Heart left ventricle (tissue), 16 donors: ENCODE measurements at regions not wholly inside any gene's neighbourhood (a gene's known extent, or its start where the extent isn't known, plus 50 kb on each side); places are given as distances from the start of the nearest gene placed in this dataset.

Experiments used
- ATAC-seq, 4 donors: fragments of 200-7000 bp; cut with Tn5 transposase; one replicate each; pipeline ENCODE4 v1.9.1; 2020 to 2022; ENCODE audit warnings: moderate library complexity in 4 of 4, mild to moderate bottlenecking in 3 of 4, moderate number of reproducible peaks in 1 of 4
- DNase-seq, 5 donors: peaks; one replicate each; pipeline ENCODE4 v3.0.0-alpha.2; 2020
- H3K27ac ChIP-seq, 12 donors: fragments of 200-600 bp; sonication (generic) in 4 of 12; one replicate each; pipeline versions ENCODE4 v1.5.0 to v1.8.0; 2016 to 2022; ENCODE audit warnings: mild to moderate bottlenecking in 2 of 12
- H3K27me3 ChIP-seq, 9 donors: fragments of 200-600 bp; sonication (generic) in 2 of 9; one replicate each; pipeline versions ENCODE4 v1.5.1 to v1.8.0; 2016 to 2022; ENCODE audit warnings: mild to moderate bottlenecking in 3 of 9
- H3K36me3 ChIP-seq, 9 donors: fragments of 200-600 bp; sonication (generic) in 2 of 9; one replicate each; pipeline versions ENCODE4 v1.5.0 to v1.8.0; 2018 to 2022; ENCODE audit warnings: mild to moderate bottlenecking in 2 of 9
- H3K4me1 ChIP-seq, 12 donors: fragments of 200-600 bp; sonication (generic) in 4 of 12; one replicate each; pipeline versions ENCODE4 v1.5.0 to v1.8.0; 2016 to 2022; ENCODE audit warnings: mild to moderate bottlenecking in 3 of 12
- H3K4me3 ChIP-seq, 12 donors: fragments of 200-600 bp; sonication (generic) in 4 of 12; one replicate each; pipeline versions ENCODE4 v1.5.0 to v1.8.0; 2017 to 2022; ENCODE audit warnings: mild to moderate bottlenecking in 9 of 12, moderate library complexity in 4 of 12
- H3K9me3 ChIP-seq, 12 donors: fragments of 200-600 bp; sonication (generic) in 4 of 12; one replicate each; pipeline versions ENCODE4 v1.5.0 to v1.8.0; 2016 to 2022; ENCODE audit warnings: mild to moderate bottlenecking in 1 of 12
- POLR2A ChIP-seq, 2 donors: fragments of 450-650 bp; IDR thresholded peaks; one replicate each; pipeline ENCODE4 v1.6.1; 2017; ENCODE audit warnings: antibody characterized with exemption in 2 of 2, mild to moderate bottlenecking in 2 of 2, moderate library complexity in 2 of 2
- WGBS, 4 donors: extraction: QIAGEN DNeasy Blood & Tissue Kit in 2 of 4; methylation state at CpG; one replicate each; pipeline versions ENCODE4 v1.1.5 to v1.1.7; 2013 to 2018; 5-methylcytosine and 5-hydroxymethylcytosine counted together
- intact Hi-C, 10 donors: fragments of 100-400 bp; cut with DNase I; formaldehyde crosslinking; loops; one replicate each; pipeline versions ENCODE4 v1.11.1 to v1.14.2; 2022
- TF ChIP-seq, protein P1 (sequence below), 12 donors: fragments of 200-600 bp; sonication (generic) in 4 of 12; IDR thresholded peaks; one replicate each; pipeline versions ENCODE4 v1.5.0 to v1.8.0; 2018 to 2022; ENCODE audit warnings: antibody characterized with exemption in 12 of 12, mild to moderate bottlenecking in 5 of 12
- donor health status: ischemic (EF 13 %, LVEDD 7.1; RV severe dilation, severe dysfunction).
- donor health status: healthy with polysubstance abuse.
- donor health status: DM: no; HTN: yes; CAD: no.
- donor health status: DM: no; HTN: no; CAD: no.
- donor health status: ischemic (EF 25% LVEDD 6.9; RV normal size, moderate dysfunction).
- donor health status: ischemic (EF 25% LVEDD 5.7; RV mildly dilated, moderate dysfunction).
- donor health status: healthy.
- donor health status: DM: yes; HTN: yes; CAD: no.
- donor health status: ischemic (EF 35%, LVEDD 5.7; RV mildly dilated, moderate dysfunction).
- donor health status: nonischemic (EF 11% LVEDD 7.7; RV severe dilation, severe dysfunction).
- donor health status: DM: yes; HTN: yes; CAD: no.
- donor health status: PGD.
- donor health status: ischemic (EF 29% LVEDD 5.4; RV normal size, mild dysfunction).
- donor health status: nonischemic (EF 23%, LVEDD 6.1; RV moderate dilation, normal function).

DNA sequence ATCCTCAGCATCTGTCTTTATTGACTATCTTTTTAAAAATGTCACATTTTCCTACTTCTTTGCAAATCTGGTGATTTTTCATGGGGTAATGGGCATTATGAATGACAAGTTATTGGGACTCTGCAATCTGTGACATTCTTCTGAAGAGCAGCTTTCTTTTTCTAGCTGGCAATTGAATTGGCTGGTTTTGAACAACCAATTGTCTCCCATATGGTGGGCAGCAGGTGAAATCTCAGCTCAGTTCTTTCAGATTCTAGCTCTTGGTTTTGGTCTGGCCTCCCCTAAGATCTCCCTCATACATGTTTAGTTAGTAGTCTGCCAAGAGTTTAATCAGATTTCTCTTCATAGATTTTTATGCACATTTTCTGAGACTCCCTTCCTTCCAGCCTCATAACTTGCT, 107.9 kb upstream of the EPB41L3 start:
- no peaks in the 10 kb centered on the region for H3K4me1 ChIP-seq
- ATAC-seq (no peak), DNase-seq (no peak)
- no peaks in the 10 kb centered on the region for H3K9me3 ChIP-seq
- H3K27ac ChIP-seq = no peak overlapping the region
- no peak overlapping the region for H3K4me3 ChIP-seq
- H3K27me3 ChIP-seq = no peaks in the 10 kb centered on the region
- H3K36me3 ChIP-seq = no peaks in the 10 kb centered on the region
- no peak for TF ChIP-seq POLR2A (IDR thresholded peaks at IDR 0.05)
- TF ChIP-seq, protein P1, sequence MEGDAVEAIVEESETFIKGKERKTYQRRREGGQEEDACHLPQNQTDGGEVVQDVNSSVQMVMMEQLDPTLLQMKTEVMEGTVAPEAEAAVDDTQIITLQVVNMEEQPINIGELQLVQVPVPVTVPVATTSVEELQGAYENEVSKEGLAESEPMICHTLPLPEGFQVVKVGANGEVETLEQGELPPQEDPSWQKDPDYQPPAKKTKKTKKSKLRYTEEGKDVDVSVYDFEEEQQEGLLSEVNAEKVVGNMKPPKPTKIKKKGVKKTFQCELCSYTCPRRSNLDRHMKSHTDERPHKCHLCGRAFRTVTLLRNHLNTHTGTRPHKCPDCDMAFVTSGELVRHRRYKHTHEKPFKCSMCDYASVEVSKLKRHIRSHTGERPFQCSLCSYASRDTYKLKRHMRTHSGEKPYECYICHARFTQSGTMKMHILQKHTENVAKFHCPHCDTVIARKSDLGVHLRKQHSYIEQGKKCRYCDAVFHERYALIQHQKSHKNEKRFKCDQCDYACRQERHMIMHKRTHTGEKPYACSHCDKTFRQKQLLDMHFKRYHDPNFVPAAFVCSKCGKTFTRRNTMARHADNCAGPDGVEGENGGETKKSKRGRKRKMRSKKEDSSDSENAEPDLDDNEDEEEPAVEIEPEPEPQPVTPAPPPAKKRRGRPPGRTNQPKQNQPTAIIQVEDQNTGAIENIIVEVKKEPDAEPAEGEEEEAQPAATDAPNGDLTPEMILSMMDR (IDR thresholded peaks at IDR 0.05) = no peak
- intact Hi-C loops = no loop called here

DNA sequence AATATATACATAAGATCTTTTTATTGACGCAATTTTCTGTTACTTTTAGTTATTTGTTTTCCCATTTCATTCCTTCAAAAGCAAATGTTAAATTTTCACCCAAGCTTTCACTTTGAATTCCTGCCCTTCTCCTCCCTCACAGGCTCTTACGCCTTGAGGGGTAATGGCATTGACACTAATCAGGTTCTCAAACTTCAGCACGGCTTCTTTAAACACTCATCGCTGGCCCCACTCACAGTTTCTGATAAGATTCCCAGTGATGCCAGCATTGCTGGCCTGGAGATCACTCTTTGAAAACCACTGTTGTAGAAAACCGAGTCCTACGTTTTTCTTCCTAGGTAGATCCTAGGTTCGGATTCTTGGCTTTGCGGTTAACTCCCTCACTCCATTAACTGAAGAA, 105.6 kb upstream of the EPB41L3 start:
- no peak for TF ChIP-seq POLR2A (IDR thresholded peaks at IDR 0.05)
- TF ChIP-seq, protein P1 (IDR thresholded peaks at IDR 0.05) = no peak
- WGBS, 4 donors = 59 to 67% (median 65%) methylated on average over 8 of the region's 8 CpGs
- no peaks in the 10 kb centered on the region for H3K9me3 ChIP-seq
- intact Hi-C loops = no loop called here
- ATAC-seq (no peak), DNase-seq (no peak)
- no peaks in the 10 kb centered on the region for H3K4me1 ChIP-seq
- H3K27ac ChIP-seq = no peak overlapping the region
- H3K4me3 ChIP-seq = no peak overlapping the region
- peaks cover 0 to 7% (median 0%) of the 10 kb centered on the region in 9 donors for H3K27me3 ChIP-seq
- H3K36me3 ChIP-seq = no peaks in the 10 kb centered on the region

DNA sequence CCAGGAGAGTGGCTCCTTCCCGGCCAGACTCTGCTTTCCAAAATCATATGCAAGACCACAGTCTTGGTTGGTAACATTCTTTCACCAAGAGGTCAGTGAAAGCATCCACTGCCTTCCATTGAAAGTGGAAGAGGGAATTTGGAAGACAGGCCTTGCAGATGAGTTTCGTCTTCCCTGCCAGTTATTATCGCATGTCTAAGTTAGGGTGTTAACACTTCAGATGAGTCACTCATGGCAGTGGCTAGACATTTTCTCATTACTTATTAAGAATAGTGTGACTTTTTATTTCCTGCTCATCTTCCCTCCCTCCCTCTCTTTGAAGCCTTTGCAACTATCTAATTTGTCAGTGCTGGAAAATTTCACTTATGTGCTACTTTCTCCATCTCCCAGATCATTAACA, 102.9 kb upstream of the EPB41L3 start:
- no peak for TF ChIP-seq POLR2A (IDR thresholded peaks at IDR 0.05)
- TF ChIP-seq, protein P1 (IDR thresholded peaks at IDR 0.05) = no peak
- ATAC-seq (peak in 1 of 4 donors; percentile 46), DNase-seq (no peak)
- H3K4me1 ChIP-seq = no peaks in the 10 kb centered on the region
- intact Hi-C loops = no loop called here
- H3K4me3 ChIP-seq = no peak overlapping the region
- WGBS, 4 donors = 51 to 73% (median 60%) methylated on average over 3 of the region's 3 CpGs
- peaks cover 0 to 17% (median 0%) of the 10 kb centered on the region in 9 donors for H3K27me3 ChIP-seq
- no peak overlapping the region for H3K27ac ChIP-seq
- no peaks in the 10 kb centered on the region for H3K36me3 ChIP-seq
- no peaks in the 10 kb centered on the region for H3K9me3 ChIP-seq

DNA sequence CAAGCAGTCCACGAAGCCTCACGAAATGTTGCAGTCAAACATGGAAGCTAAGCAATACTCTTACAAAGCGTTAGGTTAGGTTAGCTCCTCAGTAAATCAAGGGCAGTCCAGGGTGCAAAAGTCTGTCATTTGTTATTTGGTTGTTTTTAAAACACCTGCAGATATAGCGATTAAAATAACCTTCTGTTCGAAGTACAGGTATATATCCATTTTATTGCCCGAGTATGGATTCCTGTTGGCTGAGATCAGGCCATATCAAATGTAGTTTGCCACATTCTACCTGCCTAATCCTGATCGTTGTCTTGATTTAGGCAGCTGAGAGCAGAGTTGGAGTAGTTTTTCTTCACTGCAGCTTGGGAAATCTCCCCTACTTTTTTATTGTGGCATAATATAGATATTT, 99.5 kb upstream of the EPB41L3 start:
- ATAC-seq (no peak), DNase-seq (no peak)
- H3K27me3 ChIP-seq = peaks cover 0 to 21% (median 0%) of the 10 kb centered on the region in 9 donors
- no peak for TF ChIP-seq POLR2A (IDR thresholded peaks at IDR 0.05)
- TF ChIP-seq, protein P1 (IDR thresholded peaks at IDR 0.05) = no peak
- H3K4me1 ChIP-seq = no peaks in the 10 kb centered on the region
- H3K36me3 ChIP-seq = no peaks in the 10 kb centered on the region
- no peak overlapping the region for H3K27ac ChIP-seq
- intact Hi-C loops = no loop called here
- 90 to 95% (median 92%) methylated on average over 7 of the region's 7 CpGs for WGBS, 4 donors
- H3K4me3 ChIP-seq = no peak overlapping the region
- no peaks in the 10 kb centered on the region for H3K9me3 ChIP-seq
